H9 (cell line): ENCODE measurements at regions not wholly inside any gene's neighbourhood (a gene's known extent, or its start where the extent isn't known, plus 50 kb on each side); places are given as distances from the start of the nearest gene placed in this dataset.

Source experiments
- DNase-seq: peaks from one replicate; pipeline ENCODE4 v3.0.0-alpha.2; 2017
- H2AFZ ChIP-seq: one replicate; pipeline ENCODE4 v1.6.1; 2013; ENCODE audit warnings: mild to moderate bottlenecking, low read length, control low read depth, moderate library complexity
- H2AK5ac ChIP-seq: 2 replicates; pipeline ENCODE4 v1.6.1; 2013; ENCODE audit warnings: low read length, control low read depth, mixed read lengths; ENCODE audit not compliant: insufficient read length
- H2BK120ac ChIP-seq: one replicate; pipeline ENCODE4 v1.6.1; 2013; ENCODE audit warnings: low read depth, mild to moderate bottlenecking, low read length, control low read depth, inconsistent platforms; ENCODE audit not compliant: poor library complexity, severe bottlenecking
- H2BK12ac ChIP-seq: 2 replicates; pipeline ENCODE4 v1.6.1; 2013; ENCODE audit warnings: low read length, control low read depth, mixed read lengths, low read depth; ENCODE audit not compliant: insufficient read length
- H2BK15ac ChIP-seq: 2 replicates; pipeline ENCODE4 v1.6.1; 2013; ENCODE audit warnings: low read depth, low read length, control low read depth
- H2BK20ac ChIP-seq: one replicate; pipeline ENCODE4 v1.6.1; 2013; ENCODE audit warnings: low read depth, mild to moderate bottlenecking, low read length, control low read depth, inconsistent platforms; ENCODE audit not compliant: poor library complexity, severe bottlenecking
- H2BK5ac ChIP-seq: 2 replicates; pipeline ENCODE4 v1.6.1; 2013; ENCODE audit warnings: low read length, control low read depth, mixed read lengths; ENCODE audit not compliant: insufficient read length
- H3K14ac ChIP-seq: 2 replicates; pipeline ENCODE4 v1.6.1; 2013; ENCODE audit warnings: low read length, control low read depth; ENCODE audit not compliant: insufficient read depth
- H3K18ac ChIP-seq: 2 replicates; pipeline ENCODE4 v1.6.1; 2013; ENCODE audit warnings: low read depth, mild to moderate bottlenecking, mixed read lengths, low read length, control low read depth; ENCODE audit not compliant: insufficient read length
- H3K23ac ChIP-seq: 2 replicates; pipeline ENCODE4 v1.6.1; 2013; ENCODE audit warnings: low read length, control low read depth, mixed read lengths, low read depth; ENCODE audit not compliant: insufficient read length
- H3K23me2 ChIP-seq: 2 replicates; pipeline ENCODE4 v1.6.1; 2013; ENCODE audit warnings: low read depth, mild to moderate bottlenecking, mixed read lengths, low read length, control low read depth; ENCODE audit not compliant: insufficient read length, poor library complexity, severe bottlenecking
- H3K27ac ChIP-seq: 2 replicates; pipeline ENCODE4 v1.5.1; 2013; ENCODE audit warnings: low read length, control low read depth, mixed read lengths, low read depth; ENCODE audit not compliant: insufficient read length
- H3K27me3 ChIP-seq: 2 replicates; pipeline ENCODE4 v1.6.1; 2013; ENCODE audit warnings: low read length, control low read depth, inconsistent platforms; ENCODE audit not compliant: insufficient read depth
- H3K4ac ChIP-seq: 2 replicates; pipeline ENCODE4 v1.6.1; 2013; ENCODE audit warnings: low read depth, mild to moderate bottlenecking, control low read depth, inconsistent platforms, low read length, moderate library complexity
- H3K4me1 ChIP-seq: 2 replicates; pipeline ENCODE4 v1.6.1; 2013; ENCODE audit warnings: low read length, control low read depth, inconsistent platforms; ENCODE audit not compliant: insufficient read depth
- H3K4me2 ChIP-seq: 2 replicates; pipeline ENCODE4 v1.6.1; 2013; ENCODE audit warnings: low read length, control low read depth, mixed read lengths; ENCODE audit not compliant: insufficient read length, insufficient read depth
- H3K56ac ChIP-seq: 2 replicates; pipeline ENCODE4 v1.6.1; 2013; ENCODE audit warnings: low read depth, mild to moderate bottlenecking, mixed read lengths, low read length, control low read depth; ENCODE audit not compliant: insufficient read length
- H3K79me1 ChIP-seq: 2 replicates; pipeline ENCODE4 v1.6.1; 2013; ENCODE audit warnings: low read depth, mild to moderate bottlenecking, moderate library complexity, low read length, control low read depth, inconsistent platforms; ENCODE audit not compliant: insufficient read depth, poor library complexity, severe bottlenecking
- H3K79me2 ChIP-seq: 2 replicates; pipeline ENCODE4 v1.6.1; 2013; ENCODE audit warnings: low read length, control low read depth, inconsistent platforms; ENCODE audit not compliant: insufficient read depth
- H3K9ac ChIP-seq: 2 replicates; pipeline ENCODE4 v1.6.1; 2013; ENCODE audit warnings: low read length, control low read depth, mixed read lengths; ENCODE audit not compliant: insufficient read length; ENCODE audit errors: extremely low read depth
- H3K9me3 ChIP-seq: one replicate; pipeline ENCODE4 v1.6.1; 2013; ENCODE audit warnings: low read depth, low read length, inconsistent platforms; ENCODE audit not compliant: control insufficient read depth
- H3T11ph ChIP-seq: one replicate; pipeline ENCODE4 v1.6.1; 2013; ENCODE audit warnings: mild to moderate bottlenecking, low read length, control low read depth, inconsistent platforms
- H4K20me1 ChIP-seq: one replicate; pipeline ENCODE4 v1.6.1; 2013; ENCODE audit not compliant: control insufficient read depth, insufficient read length, insufficient read depth
- H4K5ac ChIP-seq: 2 replicates; pipeline ENCODE4 v1.6.1; 2013; ENCODE audit warnings: low read depth, mild to moderate bottlenecking, mixed read lengths, low read length, control low read depth; ENCODE audit not compliant: insufficient read length
- H4K8ac ChIP-seq: replicated peaks from 2 replicates; pipeline ENCODE4 v1.6.1; 2013; ENCODE audit warnings: low read length, control low read depth, mixed read lengths, low read depth; ENCODE audit not compliant: insufficient read length
- H4K91ac ChIP-seq: 2 replicates; pipeline ENCODE4 v1.6.1; 2013; ENCODE audit warnings: low read depth, mild to moderate bottlenecking, moderate library complexity, mixed read lengths, low read length, control low read depth; ENCODE audit not compliant: insufficient read length
- H3K27ac Mint-ChIP-seq, 3 experiments: 2 replicates in 2 of 3; 3 replicates in 1 of 3; pipeline ENCODE4 v1.8.0; 2020 to 2021; ENCODE audit warnings: mixed read lengths in 3 of 3, mild to moderate bottlenecking in 1 of 3, moderate library complexity in 1 of 3
- H3K27me3 Mint-ChIP-seq: 2 replicates; pipeline ENCODE4 v1.8.0; 2021; ENCODE audit warnings: low read depth, mild to moderate bottlenecking, moderate library complexity, mixed read lengths
- H3K36me3 Mint-ChIP-seq, 3 experiments: 2 replicates in 2 of 3; 3 replicates in 1 of 3; pipeline ENCODE4 v1.8.0; 2020 to 2021; ENCODE audit warnings: low read depth in 3 of 3, mixed read lengths in 3 of 3; ENCODE audit not compliant: insufficient read depth in 1 of 3
- H3K4me1 Mint-ChIP-seq, 2 experiments: 2 replicates each; pipeline ENCODE4 v1.8.0; 2020; ENCODE audit warnings: mixed read lengths in 2 of 2
- H3K4me3 Mint-ChIP-seq, 2 experiments: 2 replicates in 1 of 2; 3 replicates in 1 of 2; pipeline ENCODE4 v1.8.0; 2020 to 2021; ENCODE audit warnings: mild to moderate bottlenecking in 2 of 2, mixed read lengths in 2 of 2, moderate library complexity in 1 of 2
- H3K9me3 Mint-ChIP-seq, 2 experiments: 2 replicates in 1 of 2; 3 replicates in 1 of 2; pipeline ENCODE4 v1.8.0; 2020; ENCODE audit warnings: mild to moderate bottlenecking in 2 of 2, mixed read lengths in 2 of 2, moderate library complexity in 1 of 2
- TF ChIP-seq, protein P1 (sequence below): fragments of 200-600 bp; sonication (generic); conservative IDR thresholded peaks from 3 replicates; pipeline ENCODE4 v1.8.0; 2021; ENCODE audit warnings: antibody characterized with exemption, mild to moderate bottlenecking

GRCh38 chr7:52980129-52980528, 55.3 kb upstream of the POM121L12 start:
- H3K23me2 ChIP-seq = no peaks in the 10 kb centered on the region
- no peak overlapping the region for H3K4ac ChIP-seq
- no peak overlapping the region for H2AK5ac ChIP-seq
- no peak overlapping the region for H4K8ac ChIP-seq
- H3K9ac ChIP-seq = no peak overlapping the region
- no peak overlapping the region for H3K4me2 ChIP-seq
- TF ChIP-seq, protein P1, sequence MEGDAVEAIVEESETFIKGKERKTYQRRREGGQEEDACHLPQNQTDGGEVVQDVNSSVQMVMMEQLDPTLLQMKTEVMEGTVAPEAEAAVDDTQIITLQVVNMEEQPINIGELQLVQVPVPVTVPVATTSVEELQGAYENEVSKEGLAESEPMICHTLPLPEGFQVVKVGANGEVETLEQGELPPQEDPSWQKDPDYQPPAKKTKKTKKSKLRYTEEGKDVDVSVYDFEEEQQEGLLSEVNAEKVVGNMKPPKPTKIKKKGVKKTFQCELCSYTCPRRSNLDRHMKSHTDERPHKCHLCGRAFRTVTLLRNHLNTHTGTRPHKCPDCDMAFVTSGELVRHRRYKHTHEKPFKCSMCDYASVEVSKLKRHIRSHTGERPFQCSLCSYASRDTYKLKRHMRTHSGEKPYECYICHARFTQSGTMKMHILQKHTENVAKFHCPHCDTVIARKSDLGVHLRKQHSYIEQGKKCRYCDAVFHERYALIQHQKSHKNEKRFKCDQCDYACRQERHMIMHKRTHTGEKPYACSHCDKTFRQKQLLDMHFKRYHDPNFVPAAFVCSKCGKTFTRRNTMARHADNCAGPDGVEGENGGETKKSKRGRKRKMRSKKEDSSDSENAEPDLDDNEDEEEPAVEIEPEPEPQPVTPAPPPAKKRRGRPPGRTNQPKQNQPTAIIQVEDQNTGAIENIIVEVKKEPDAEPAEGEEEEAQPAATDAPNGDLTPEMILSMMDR = no peak
- H3K56ac ChIP-seq = no peak overlapping the region
- H2BK5ac ChIP-seq = no peak overlapping the region
- no peaks in the 10 kb centered on the region for H3K79me2 ChIP-seq
- H3K27me3 Mint-ChIP-seq = no peaks in the 10 kb centered on the region
- H2BK20ac ChIP-seq = no peak overlapping the region
- H3K36me3 Mint-ChIP-seq = peaks cover 17 to 20% (median 18%) of the 10 kb centered on the region in 3 experiments
- no peak overlapping the region for H3K23ac ChIP-seq
- no peaks in the 10 kb centered on the region for H4K20me1 ChIP-seq
- H4K5ac ChIP-seq = no peak overlapping the region
- DNase-seq = no peak
- no peaks in the 10 kb centered on the region for H3K4me1 ChIP-seq
- no peaks in the 10 kb centered on the region for H3K27me3 ChIP-seq
- no peak overlapping the region for H3K18ac ChIP-seq
- H2BK12ac ChIP-seq = no peak overlapping the region
- peaks cover 4% of the 10 kb centered on the region for H3K9me3 ChIP-seq
- H3T11ph ChIP-seq = no peak overlapping the region
- no peak overlapping the region for H3K4me3 Mint-ChIP-seq
- H4K91ac ChIP-seq = no peak overlapping the region
- H2BK120ac ChIP-seq = no peak overlapping the region
- no peak overlapping the region for H3K14ac ChIP-seq
- no peak overlapping the region for H2BK15ac ChIP-seq
- H3K9me3 Mint-ChIP-seq = peaks cover 22 to 26% of the 10 kb centered on the region in 2 experiments
- peaks cover 5 to 7% of the 10 kb centered on the region in 2 experiments for H3K4me1 Mint-ChIP-seq
- no peak overlapping the region for H3K27ac Mint-ChIP-seq
- no peaks in the 10 kb centered on the region for H3K79me1 ChIP-seq
- H2AFZ ChIP-seq = no peak overlapping the region
- no peak overlapping the region for H3K27ac ChIP-seq
